ENCODE measurements at regions not wholly inside any gene's neighbourhood (a gene's known extent, or its start where the extent isn't known, plus 50 kb on each side); places are given as distances from the start of the nearest gene placed in this dataset.

GRCh38 chr12:30138483-30138882, 354.7 kb upstream of the TMTC1 start:
- Histone ChIP-seq H3K27ac (no peak overlapping the region), H3K27me3 (no peaks in the 10 kb centered on the region), H3K4me3 (no peak overlapping the region), H3K36me3 (no peaks in the 10 kb centered on the region), H3K9me3 (no peaks in the 10 kb centered on the region), H3K4me1 (no peaks in the 10 kb centered on the region)
- 67% methylated on average over 2 of the region's 2 CpGs for WGBS, 2 donors
- intact Hi-C loops (cut with DNase I): no loop called here
- no peak for DNase-seq
- TF ChIP-seq POLR2A (IDR thresholded peaks at IDR 0.05) (no peak), CTCF (IDR thresholded peaks at IDR 0.05) (no peak), POLR2AphosphoS5 (IDR thresholded peaks at IDR 0.05) (no peak), EP300 (IDR thresholded peaks at IDR 0.05) (no peak)

GRCh38 chr12:30136696-30137095, 353.0 kb upstream of the TMTC1 start:
- TF ChIP-seq POLR2A (IDR thresholded peaks at IDR 0.05): no peak
- no peak for TF ChIP-seq CTCF (IDR thresholded peaks at IDR 0.05)
- no peak for TF ChIP-seq EP300 (IDR thresholded peaks at IDR 0.05)
- TF ChIP-seq POLR2AphosphoS5 (IDR thresholded peaks at IDR 0.05): no peak
- intact Hi-C loops (cut with DNase I): no loop called here
- Histone ChIP-seq H3K4me3 (no peak overlapping the region), H3K36me3 (no peaks in the 10 kb centered on the region), H3K9me3 (no peaks in the 10 kb centered on the region), H3K27me3 (no peaks in the 10 kb centered on the region), H3K4me1 (no peaks in the 10 kb centered on the region), H3K27ac (no peak overlapping the region)
- DNase-seq: no peak
- WGBS, 2 donors: 73 to 75% methylated on average over 2 of the region's 2 CpGs

- Histone ChIP-seq H3K27ac (no peak overlapping the region), H3K36me3 (no peaks in the 10 kb centered on the region), H3K4me1 (no peaks in the 10 kb centered on the region), H3K27me3 (no peaks in the 10 kb centered on the region), H3K9me3 (no peaks in the 10 kb centered on the region), H3K4me3 (no peak overlapping the region)
- TF ChIP-seq EP300 (IDR thresholded peaks at IDR 0.05): no peak
- no peak for TF ChIP-seq CTCF (IDR thresholded peaks at IDR 0.05)
- TF ChIP-seq POLR2AphosphoS5 (IDR thresholded peaks at IDR 0.05): no peak
- no peak for TF ChIP-seq POLR2A (IDR thresholded peaks at IDR 0.05)
- WGBS, 2 donors: 70 to 83% methylated on average over 2 of the region's 2 CpGs
- intact Hi-C loops (cut with DNase I): no loop called here
- no peak for DNase-seq
These were observed 352.0 kb upstream of the TMTC1 start for GRCh38 chr12:30135776-30136175.

- no peak overlapping the region for H3K4me3 ChIP-seq
- intact Hi-C loops (cut with DNase I): no loop called here
- no peaks in the 10 kb centered on the region for H3K4me1 ChIP-seq
- no peak for DNase-seq
- no peak for TF ChIP-seq POLR2AphosphoS5 (IDR thresholded peaks at IDR 0.05)
- TF ChIP-seq CTCF (IDR thresholded peaks at IDR 0.05): no peak
- no peak for TF ChIP-seq POLR2A (IDR thresholded peaks at IDR 0.05)
- TF ChIP-seq EP300 (IDR thresholded peaks at IDR 0.05): no peak
- no peaks in the 10 kb centered on the region for H3K36me3 ChIP-seq
- H3K9me3 ChIP-seq: no peaks in the 10 kb centered on the region
- no peak overlapping the region for H3K27ac ChIP-seq
- 49 to 71% methylated on average over 8 of the region's 8 CpGs for WGBS, 2 donors
- H3K27me3 ChIP-seq: no peaks in the 10 kb centered on the region
These were observed 350.5 kb upstream of the TMTC1 start for GRCh38 chr12:30134229-30134628.

GRCh38 chr12:30126944-30127343, 343.2 kb upstream of the TMTC1 start:
- H3K27me3 ChIP-seq: no peaks in the 10 kb centered on the region
- intact Hi-C loops (cut with DNase I): no loop called here

More at GRCh38 chr12:30126944-30127343, 343.2 kb upstream of the TMTC1 start:
- Histone ChIP-seq H3K9me3 (peaks cover 0 to 3% (median 0%) of the 10 kb centered on the region in 4 donors), H3K27ac (no peak overlapping the region), H3K36me3 (no peaks in the 10 kb centered on the region), H3K4me1 (no peaks in the 10 kb centered on the region), H3K4me3 (no peak overlapping the region)
- 54 to 74% methylated on average over 3 of the region's 3 CpGs for WGBS, 2 donors
- DNase-seq: no peak
- no peak for TF ChIP-seq POLR2AphosphoS5 (IDR thresholded peaks at IDR 0.05)
- no peak for TF ChIP-seq CTCF (IDR thresholded peaks at IDR 0.05)
- no peak for TF ChIP-seq POLR2A (IDR thresholded peaks at IDR 0.05)
- TF ChIP-seq EP300 (IDR thresholded peaks at IDR 0.05): no peak

Measured in sigmoid colon (tissue), 6 donors.